SK-N-SH (cell line): ENCODE measurements at regions not wholly inside any gene's neighbourhood (a gene's known extent, or its start where the extent isn't known, plus 50 kb on each side); places are given as distances from the start of the nearest gene placed in this dataset.

Source experiments
- CHD2 ChIP-seq: fragments of 150-350 bp; IDR thresholded peaks from 2 replicates; pipeline ENCODE4 v1.6.1; 2018; ENCODE audit warnings: low read length; ENCODE audit not compliant: partially characterized antibody
- CTCF ChIP-seq: fragments of 200-600 bp; sonication (generic); IDR thresholded peaks from 2 replicates; pipeline ENCODE4 v1.6.1; 2017; ENCODE audit warnings: antibody characterized with exemption, mild to moderate bottlenecking, moderate library complexity
- EP300 ChIP-seq, 2 experiments: IDR thresholded peaks; 2 replicates each; pipeline versions ENCODE4 v1.4.0 to v1.6.1; 2012; ENCODE audit warnings: borderline replicate concordance in 1 of 2, low read depth in 1 of 2, low read length in 1 of 2
- JUND ChIP-seq: IDR thresholded peaks from 2 replicates; pipeline ENCODE4 v1.4.0; 2012
- NRF1 ChIP-seq: IDR thresholded peaks from 2 replicates; pipeline ENCODE4 v1.6.1; 2012; ENCODE audit warnings: low read depth, mild to moderate bottlenecking, low read length
- POLR2AphosphoS5 ChIP-seq: IDR thresholded peaks from 2 replicates; pipeline ENCODE4 v1.6.1; 2012; ENCODE audit warnings: low read depth, low read length
- RAD21 ChIP-seq: IDR thresholded peaks from 2 replicates; pipeline ENCODE4 v1.6.1; 2012; ENCODE audit warnings: mild to moderate bottlenecking, low read length
- RFX5 ChIP-seq: IDR thresholded peaks from 2 replicates; pipeline ENCODE4 v1.6.1; 2012; ENCODE audit warnings: mild to moderate bottlenecking, improper control_type of control experiment, low read length
- SMC3 ChIP-seq: IDR thresholded peaks from 2 replicates; pipeline ENCODE4 v1.6.1; 2012; ENCODE audit warnings: low read depth, low read length, improper control_type of control experiment
- TCF12 ChIP-seq: IDR thresholded peaks from 2 replicates; pipeline ENCODE4 v1.4.0; 2012
- TEAD4 ChIP-seq: IDR thresholded peaks from 2 replicates; pipeline ENCODE4 v1.4.0; 2012; ENCODE audit warnings: mild to moderate bottlenecking, borderline replicate concordance; ENCODE audit not compliant: insufficient read depth
- USF2 ChIP-seq: fragments of 150-350 bp; IDR thresholded peaks from 2 replicates; pipeline ENCODE4 v1.6.1; 2017; ENCODE audit warnings: antibody characterized with exemption, low read length, low read depth, borderline replicate concordance

GRCh38 chr2:46837112-46837454 is 78.5 kb downstream of the MCFD2 start:
- TF ChIP-seq CHD2: no peak
- no peak for TF ChIP-seq POLR2AphosphoS5
- no peak for TF ChIP-seq CTCF
- no peak for TF ChIP-seq EP300 (IDR thresholded peaks at IDR 0.05; ENCODE audit: borderline replicate concordance in 1 of 2, low read depth in 1 of 2, low read length in 1 of 2)
- TF ChIP-seq RFX5: no peak
- no peak for TF ChIP-seq NRF1
- TF ChIP-seq RAD21: no peak
- TF ChIP-seq USF2: no peak
- no peak for TF ChIP-seq JUND
- no peak for TF ChIP-seq SMC3
- TF ChIP-seq TEAD4: no peak
- TF ChIP-seq TCF12: no peak
